BLaER1 treated with 17β-estradiol and CSF1 and Interleukin-3, amounts not matched to agents 10 nM and 100 nM (cell line): ENCODE measurements at regions not wholly inside any gene's neighbourhood (a gene's known extent, or its start where the extent isn't known, plus 50 kb on each side); places are given as distances from the start of the nearest gene placed in this dataset.

ENCODE experiments used
- H3K27ac ChIP-seq, 11 experiments: shearing (Covaris generic); formaldehyde crosslinking; 2 replicates each; pipeline ENCODE4 v1.8.1; 2022
- H3K27me3 ChIP-seq, 11 experiments: shearing (Covaris generic); formaldehyde crosslinking; 2 replicates each; pipeline ENCODE4 v1.8.1; 2022
- H3K36me3 ChIP-seq, 11 experiments: shearing (Covaris generic); formaldehyde crosslinking; 2 replicates each; pipeline ENCODE4 v1.8.1; 2022
- H3K4me1 ChIP-seq, 10 experiments: shearing (Covaris generic); formaldehyde crosslinking; 2 replicates each; pipeline ENCODE4 v1.8.1; 2022
- H3K4me2 ChIP-seq, 11 experiments: shearing (Covaris generic); formaldehyde crosslinking; 2 replicates each; pipeline ENCODE4 v1.8.1; 2022
- H3K4me3 ChIP-seq, 10 experiments: shearing (Covaris generic); formaldehyde crosslinking; 2 replicates each; pipeline ENCODE4 v1.8.1; 2022
- H3K9ac ChIP-seq, 11 experiments: shearing (Covaris generic); formaldehyde crosslinking; 2 replicates each; pipeline ENCODE4 v1.8.1; 2022
- H3K9me3 ChIP-seq, 11 experiments: shearing (Covaris generic); formaldehyde crosslinking; replicated peaks in 1 of 11; 2 replicates each; pipeline ENCODE4 v1.8.1; 2022
- H4K20me1 ChIP-seq, 11 experiments: shearing (Covaris generic); formaldehyde crosslinking; 2 replicates each; pipeline ENCODE4 v1.8.1; 2022
- Cebpa-rat ChIP-seq, 11 experiments: shearing (Covaris generic); IDR thresholded peaks; 2 replicates each; pipeline ENCODE4 v1.8.1; 2022

- Histone ChIP-seq H3K4me1 (peaks cover 0 to 11% (median 7%) of the 10 kb centered on the region in 10 experiments; a peak in 11 of 20 replicates), H4K20me1 (no peaks in the 10 kb centered on the region), H3K4me3 (no peak overlapping the region), H3K4me2 (no peak overlapping the region), H3K9me3 (peaks cover 4 to 20% (median 15%) of the 10 kb centered on the region in 11 experiments; a peak in 17 of 22 replicates), H3K27ac (no peak overlapping the region), H3K27me3 (no peaks in the 10 kb centered on the region), H3K9ac (no peak overlapping the region), H3K36me3 (no peaks in the 10 kb centered on the region)
- no peak for TF ChIP-seq Cebpa-rat (IDR thresholded peaks at IDR 0.05)
These were observed 126.5 kb downstream of the HHIPL2 start for GRCh38 chr1:222421380-222421779.

- TF ChIP-seq Cebpa-rat (IDR thresholded peaks at IDR 0.05), result no peak
- no peak overlapping the region for H3K27ac ChIP-seq
- peak overlapping the region in 7 of 11 experiments; percentile 16 to 34 (median 26); a peak in 9 of 22 replicates for H3K4me2 ChIP-seq
- no peak overlapping the region for H3K9ac ChIP-seq
- peaks cover 0 to 11% (median 7%) of the 10 kb centered on the region in 10 experiments; a peak in 11 of 20 replicates for H3K4me1 ChIP-seq
- no peaks in the 10 kb centered on the region for H4K20me1 ChIP-seq
- H3K27me3 ChIP-seq, result no peaks in the 10 kb centered on the region
- H3K36me3 ChIP-seq, result no peaks in the 10 kb centered on the region
- peaks cover 2 to 13% (median 9%) of the 10 kb centered on the region in 11 experiments; a peak in 15 of 22 replicates for H3K9me3 ChIP-seq
- H3K4me3 ChIP-seq, result no peak overlapping the region
These were observed 127.3 kb downstream of the HHIPL2 start for GRCh38 chr1:222420633-222421032.

- Histone ChIP-seq H3K9ac (no peak overlapping the region), H3K4me3 (no peak overlapping the region), H4K20me1 (no peaks in the 10 kb centered on the region), H3K36me3 (no peaks in the 10 kb centered on the region), H3K27ac (no peak overlapping the region), H3K4me1 (peaks cover 0 to 11% (median 7%) of the 10 kb centered on the region in 10 experiments; a peak in 11 of 20 replicates), H3K9me3 (no peaks in the 10 kb centered on the region), H3K27me3 (no peaks in the 10 kb centered on the region), H3K4me2 (no peak overlapping the region)
- TF ChIP-seq Cebpa-rat (IDR thresholded peaks at IDR 0.05), result no peak
These were observed 129.2 kb downstream of the HHIPL2 start for GRCh38 chr1:222418654-222419053.

- H3K9me3 ChIP-seq, result no peaks in the 10 kb centered on the region
- H3K9ac ChIP-seq, result no peak overlapping the region
- H3K27ac ChIP-seq, result no peak overlapping the region
- no peaks in the 10 kb centered on the region for H3K36me3 ChIP-seq
- peaks cover 0 to 11% (median 7%) of the 10 kb centered on the region in 10 experiments; a peak in 11 of 20 replicates for H3K4me1 ChIP-seq
- H3K27me3 ChIP-seq, result no peaks in the 10 kb centered on the region
- H3K4me2 ChIP-seq, result no peak overlapping the region
- H3K4me3 ChIP-seq, result no peak overlapping the region
- H4K20me1 ChIP-seq, result no peaks in the 10 kb centered on the region
- TF ChIP-seq Cebpa-rat (IDR thresholded peaks at IDR 0.05), result no peak
These were observed 130.6 kb downstream of the HHIPL2 start for GRCh38 chr1:222417264-222417663.

- Histone ChIP-seq H3K4me2 (no peak overlapping the region), H3K9ac (no peak overlapping the region), H3K4me1 (peaks cover 0 to 11% (median 7%) of the 10 kb centered on the region in 10 experiments; a peak in 11 of 20 replicates), H3K36me3 (no peaks in the 10 kb centered on the region), H3K4me3 (no peak overlapping the region), H3K9me3 (no peaks in the 10 kb centered on the region), H4K20me1 (no peaks in the 10 kb centered on the region), H3K27ac (no peak overlapping the region), H3K27me3 (no peaks in the 10 kb centered on the region)
- no peak for TF ChIP-seq Cebpa-rat (IDR thresholded peaks at IDR 0.05)
These were observed 131.7 kb downstream of the HHIPL2 start for GRCh38 chr1:222416001-222416791.

GRCh38 chr1:222415441-222415840 is 132.5 kb downstream of the HHIPL2 start:
- Histone ChIP-seq H3K4me2 (no peak overlapping the region), H4K20me1 (no peaks in the 10 kb centered on the region), H3K36me3 (no peaks in the 10 kb centered on the region), H3K4me3 (no peak overlapping the region), H3K9me3 (no peaks in the 10 kb centered on the region), H3K9ac (no peak overlapping the region), H3K4me1 (peaks cover 0 to 4% (median 3%) of the 10 kb centered on the region in 10 experiments; a peak in 11 of 20 replicates), H3K27me3 (no peaks in the 10 kb centered on the region), H3K27ac (no peak overlapping the region)
- TF ChIP-seq Cebpa-rat (IDR thresholded peaks at IDR 0.05), result no peak

GRCh38 chr1:222413991-222414549 is 133.8 kb downstream of the HHIPL2 start:
- no peak for TF ChIP-seq Cebpa-rat (IDR thresholded peaks at IDR 0.05)

GRCh38 chr1:222413436-222413835 is 134.5 kb downstream of the HHIPL2 start:
- Histone ChIP-seq H4K20me1 (no peaks in the 10 kb centered on the region), H3K9ac (no peak overlapping the region), H3K9me3 (peaks cover 0 to 7% (median 0%) of the 10 kb centered on the region in 11 experiments; a peak in 2 of 22 replicates), H3K4me2 (no peak overlapping the region), H3K4me3 (no peak overlapping the region), H3K4me1 (no peaks in the 10 kb centered on the region), H3K36me3 (no peaks in the 10 kb centered on the region), H3K27ac (no peak overlapping the region), H3K27me3 (no peaks in the 10 kb centered on the region)
- no peak for TF ChIP-seq Cebpa-rat (IDR thresholded peaks at IDR 0.05)

More at GRCh38 chr1:222413991-222414549, 133.8 kb downstream of the HHIPL2 start:
- Histone ChIP-seq H3K4me1 (no peaks in the 10 kb centered on the region), H3K36me3 (no peaks in the 10 kb centered on the region), H3K9ac (no peak overlapping the region), H3K27me3 (no peaks in the 10 kb centered on the region), H3K27ac (no peak overlapping the region), H4K20me1 (no peaks in the 10 kb centered on the region), H3K4me3 (no peak overlapping the region), H3K9me3 (peaks cover 0 to 4% (median 0%) of the 10 kb centered on the region in 11 experiments; a peak in 2 of 22 replicates), H3K4me2 (no peak overlapping the region)

GRCh38 chr1:222404710-222405109 is 143.2 kb downstream of the HHIPL2 start:
- no peak overlapping the region for H3K9ac ChIP-seq
- no peak for TF ChIP-seq Cebpa-rat (IDR thresholded peaks at IDR 0.05)
- no peaks in the 10 kb centered on the region for H3K36me3 ChIP-seq
- no peak overlapping the region for H3K4me2 ChIP-seq
- no peaks in the 10 kb centered on the region for H3K27me3 ChIP-seq
- no peaks in the 10 kb centered on the region for H3K4me1 ChIP-seq
- H4K20me1 ChIP-seq, result no peaks in the 10 kb centered on the region
- peaks cover 0 to 7% (median 0%) of the 10 kb centered on the region in 11 experiments; a peak in 2 of 22 replicates for H3K9me3 ChIP-seq
- no peak overlapping the region for H3K4me3 ChIP-seq
- H3K27ac ChIP-seq, result no peak overlapping the region
